ENCODE measurements at regions not wholly inside any gene's neighbourhood (a gene's known extent, or its start where the extent isn't known, plus 50 kb on each side); places are given as distances from the start of the nearest gene placed in this dataset.

DNA sequence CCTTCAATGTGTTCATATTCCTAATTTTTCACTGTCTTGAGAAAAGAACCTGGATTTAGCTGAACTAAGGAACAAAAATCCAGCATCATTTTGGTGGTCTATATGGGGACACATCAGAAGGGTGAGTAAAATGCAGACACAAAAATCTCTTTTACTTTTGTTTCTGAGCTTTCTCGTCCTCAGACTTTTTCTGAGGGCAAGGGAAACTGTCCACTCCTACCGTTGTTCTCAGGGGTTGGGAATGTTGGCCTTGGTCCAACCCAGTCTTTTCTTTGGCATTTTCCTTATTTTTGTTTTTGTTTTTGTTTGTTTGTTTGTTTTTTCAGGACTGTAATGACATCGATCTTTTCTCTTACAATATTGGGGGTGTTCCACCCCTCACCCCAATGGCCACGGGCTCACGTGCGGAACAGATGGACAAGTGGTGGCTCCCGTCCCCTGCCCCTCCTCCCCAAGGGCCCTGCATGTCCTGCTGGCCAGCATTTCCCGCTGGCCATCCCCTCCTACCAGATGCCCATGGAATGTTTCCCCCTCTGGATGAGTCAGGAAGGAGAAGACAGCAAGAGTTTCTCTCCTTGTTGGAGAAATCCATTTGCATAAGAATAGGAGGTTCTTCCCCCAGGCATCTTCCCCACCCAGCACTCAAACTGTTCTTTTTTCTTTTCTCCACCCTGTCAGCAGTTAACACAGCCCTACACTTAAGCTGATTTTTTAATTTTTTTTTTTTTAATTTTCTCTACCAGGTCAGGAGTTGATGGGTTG lies 305.4 kb upstream of the NDST4 start:
- DNase-seq: no peak

DNA sequence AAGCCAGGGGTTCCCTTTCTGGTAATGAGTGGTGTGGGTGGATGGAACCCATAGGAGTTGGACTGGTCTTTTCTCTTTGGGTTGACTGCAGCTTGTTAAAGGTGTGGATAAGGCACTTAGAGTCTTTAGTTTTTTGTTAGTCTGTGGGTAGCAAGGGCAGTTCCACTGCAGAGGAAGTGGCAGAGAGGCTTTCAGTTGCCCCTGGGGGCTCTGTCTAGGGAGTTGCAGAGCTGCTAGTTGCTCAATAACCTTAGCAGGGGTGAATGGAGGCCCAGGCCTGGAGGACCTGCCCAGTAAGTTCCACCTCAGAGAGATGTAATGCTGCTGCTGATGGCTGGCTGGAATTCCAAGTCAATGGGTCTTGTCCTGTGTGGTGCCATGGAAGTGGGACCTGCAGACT lies 282.6 kb upstream of the NDST4 start:
- no peak for DNase-seq

DNA sequence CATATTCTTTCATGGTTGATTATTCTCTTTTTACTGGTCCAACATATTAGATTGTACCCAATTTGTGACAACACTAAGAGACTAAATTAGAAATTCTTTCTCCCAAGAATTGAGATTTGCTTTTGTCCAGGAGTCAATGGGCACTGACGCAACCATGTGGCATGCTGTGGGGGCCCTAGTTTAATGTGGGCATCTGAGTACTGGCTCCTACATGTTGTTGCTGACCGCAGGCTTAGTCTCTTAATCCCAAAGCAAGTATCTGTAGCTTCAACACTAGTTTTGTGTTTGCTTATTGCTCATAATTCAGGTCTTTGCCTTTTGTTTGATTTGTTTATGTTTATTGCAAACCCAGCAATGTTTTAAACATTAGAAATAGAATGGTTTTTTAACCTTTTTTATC lies 263.4 kb upstream of the NDST4 start:
- no peak for DNase-seq

DNA sequence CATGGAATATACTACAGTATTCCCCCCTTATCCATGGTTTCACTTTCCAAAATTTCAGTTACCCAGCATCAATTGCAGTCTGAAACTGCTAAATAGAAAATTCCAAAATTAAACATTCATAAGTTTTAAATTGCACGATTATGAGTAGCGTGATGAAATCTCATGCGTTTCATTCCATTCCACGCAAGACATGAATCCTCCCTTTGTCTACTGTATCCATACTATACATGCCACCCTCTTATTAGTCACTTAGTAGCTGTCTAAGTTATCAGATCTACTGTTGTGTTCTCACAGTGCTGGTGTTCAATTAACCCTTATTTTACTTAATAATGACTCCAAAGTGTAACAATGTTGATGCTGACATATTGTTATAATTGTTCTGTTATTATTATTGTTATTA lies 261.2 kb upstream of the NDST4 start:
- no peak for DNase-seq

DNA sequence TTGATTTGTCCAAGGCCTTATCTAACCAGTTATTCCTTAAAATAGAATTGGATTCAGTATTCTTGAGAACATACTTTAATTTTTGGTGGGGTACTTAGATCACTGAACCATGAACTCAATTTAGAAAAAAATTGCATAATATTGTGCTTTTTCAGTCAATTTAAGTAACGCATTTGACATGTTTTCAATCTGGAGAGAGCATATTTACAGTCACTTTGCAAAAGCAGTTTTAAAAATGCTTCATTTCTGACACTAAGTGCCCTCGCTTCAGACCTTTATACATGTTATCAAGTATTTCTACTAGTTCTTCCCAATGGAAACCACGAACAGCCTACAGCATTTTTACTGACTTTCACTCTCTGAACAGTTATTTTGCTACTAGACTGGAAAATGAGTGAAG lies 257.1 kb upstream of the NDST4 start:
- no peak for DNase-seq

DNA sequence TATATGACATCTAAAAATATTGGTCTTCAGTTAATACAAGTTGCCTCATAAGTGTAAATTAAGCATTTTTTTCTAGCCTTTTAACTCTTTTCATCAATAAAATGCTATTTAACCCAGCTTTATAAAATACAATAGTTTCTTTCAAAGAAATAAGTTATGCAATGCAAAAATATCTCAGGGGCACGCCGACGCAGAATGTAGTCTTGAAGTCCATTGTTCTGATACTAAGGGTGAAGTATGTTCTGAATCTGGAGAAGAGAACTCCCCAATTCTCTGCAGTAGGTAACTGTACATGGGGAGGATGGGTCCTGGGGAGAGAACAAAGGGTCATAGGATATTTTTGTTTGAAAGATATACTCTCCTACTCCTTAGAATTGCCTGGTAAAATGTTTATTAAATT lies 256.6 kb upstream of the NDST4 start:
- DNase-seq: no peak

DNA sequence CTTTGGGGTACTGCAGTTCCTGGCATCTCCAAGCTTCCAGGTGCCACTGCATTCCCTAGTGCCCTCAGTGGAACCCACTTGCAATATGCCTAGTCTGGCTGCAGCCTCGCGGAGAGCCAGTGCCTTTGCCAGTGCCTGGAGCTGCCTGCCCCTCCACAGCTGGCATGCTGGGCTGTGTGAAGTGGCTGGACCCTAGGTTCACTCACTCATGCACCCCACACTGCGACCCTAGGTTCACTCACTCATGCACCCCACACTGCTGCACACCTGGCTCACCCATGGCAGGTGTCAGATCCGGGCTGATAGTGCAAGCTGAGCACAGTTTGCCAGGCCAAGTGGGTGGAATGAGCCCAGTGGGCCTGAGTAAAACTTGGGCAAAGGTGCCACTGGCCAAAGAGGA lies 253.0 kb upstream of the NDST4 start:
- no peak for DNase-seq

DNA sequence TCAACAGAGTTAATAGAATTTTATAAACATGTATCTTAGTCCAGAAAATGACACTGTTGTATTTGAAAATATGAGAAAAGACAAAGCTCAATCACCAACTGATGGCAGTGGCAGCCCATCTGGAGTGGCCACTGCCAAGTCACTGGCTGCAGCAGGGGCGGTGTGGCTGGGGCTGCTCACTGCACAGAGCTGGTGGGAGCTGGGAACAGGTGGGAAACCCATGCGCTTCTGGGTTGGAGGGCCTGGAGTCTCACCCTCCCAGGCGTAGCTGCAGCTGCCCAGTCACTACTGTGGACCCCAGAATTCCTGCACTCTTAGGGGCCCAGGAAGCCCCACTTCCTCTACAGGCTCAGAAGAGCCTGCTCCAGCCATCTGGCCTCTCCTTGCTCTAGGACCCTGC lies 251.8 kb upstream of the NDST4 start:
- no peak for DNase-seq

DNA sequence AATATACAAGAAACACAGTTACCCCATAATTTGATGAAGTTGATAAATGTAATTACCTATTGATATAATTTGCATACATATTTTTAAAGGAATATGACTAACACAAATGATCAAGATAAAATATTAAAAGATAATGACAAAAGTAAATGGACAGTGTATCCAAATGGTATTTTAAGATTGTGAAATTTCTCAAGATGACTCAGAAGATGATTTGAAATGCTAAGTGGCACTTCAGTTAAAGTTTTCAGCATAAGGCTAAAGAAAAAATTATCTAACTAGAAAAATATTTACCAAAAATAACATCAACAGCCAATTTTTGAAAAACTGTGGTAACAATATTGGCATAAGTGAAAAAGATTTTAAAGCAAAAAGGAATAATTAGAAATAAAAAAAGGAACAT lies 248.4 kb upstream of the NDST4 start:
- DNase-seq: no peak

DNA sequence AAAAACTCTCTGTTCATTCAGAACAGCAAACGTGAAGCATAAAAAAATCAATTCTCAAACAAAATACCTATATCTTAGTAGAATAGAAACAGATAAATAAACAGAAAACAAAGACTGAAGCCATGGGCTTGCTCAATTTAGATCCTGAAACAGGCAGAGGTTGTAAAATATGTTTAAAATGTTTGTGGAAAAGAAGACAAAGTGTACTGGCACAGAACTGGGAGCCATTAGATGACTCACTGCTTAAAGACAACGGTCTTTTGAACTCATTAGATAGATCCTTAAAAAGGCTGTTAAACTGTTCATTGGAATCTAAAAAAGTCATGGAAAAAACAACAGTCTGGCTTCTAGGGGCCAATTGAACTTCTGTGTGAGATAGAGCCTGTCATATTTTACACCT lies 247.0 kb upstream of the NDST4 start:
- DNase-seq: no peak

DNA sequence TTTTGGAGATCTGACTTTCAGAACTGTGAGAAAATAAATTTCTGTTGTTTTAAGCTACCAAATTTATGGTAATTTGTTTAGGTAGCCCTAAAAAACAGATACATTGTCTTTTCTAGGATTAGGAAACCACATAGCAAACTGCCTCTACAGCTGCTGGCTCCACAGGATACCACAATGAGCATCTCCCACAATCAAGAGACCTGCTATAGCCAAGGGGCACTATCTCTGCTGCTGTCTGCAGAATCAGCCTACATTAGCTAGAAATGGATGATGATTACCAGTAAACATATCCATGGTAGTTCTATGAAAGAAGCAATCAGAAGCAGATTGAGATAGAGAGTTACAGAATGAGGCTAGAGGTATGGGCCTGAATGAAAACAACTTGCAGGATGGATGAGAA lies 244.4 kb upstream of the NDST4 start:
- DNase-seq: no peak

DNA sequence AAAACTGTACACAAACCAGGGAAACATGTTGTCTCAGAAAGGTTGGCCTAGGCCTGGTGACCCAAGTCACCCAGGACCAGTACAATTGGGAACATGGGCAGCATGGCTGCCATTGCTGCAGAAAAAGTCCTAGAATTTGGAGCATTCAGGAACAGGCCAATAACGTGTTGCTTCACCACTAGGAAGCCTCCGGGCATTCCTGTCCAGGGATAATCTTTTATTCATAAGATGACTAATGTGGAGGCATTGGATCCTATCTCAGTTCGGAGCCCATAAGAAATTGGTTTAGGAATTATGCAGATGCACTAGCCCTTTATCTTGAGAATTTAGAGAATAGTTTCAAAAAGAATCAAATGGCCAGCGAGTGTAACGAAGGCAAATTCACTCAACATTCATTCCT lies 242.8 kb upstream of the NDST4 start:
- no peak for DNase-seq

DNA sequence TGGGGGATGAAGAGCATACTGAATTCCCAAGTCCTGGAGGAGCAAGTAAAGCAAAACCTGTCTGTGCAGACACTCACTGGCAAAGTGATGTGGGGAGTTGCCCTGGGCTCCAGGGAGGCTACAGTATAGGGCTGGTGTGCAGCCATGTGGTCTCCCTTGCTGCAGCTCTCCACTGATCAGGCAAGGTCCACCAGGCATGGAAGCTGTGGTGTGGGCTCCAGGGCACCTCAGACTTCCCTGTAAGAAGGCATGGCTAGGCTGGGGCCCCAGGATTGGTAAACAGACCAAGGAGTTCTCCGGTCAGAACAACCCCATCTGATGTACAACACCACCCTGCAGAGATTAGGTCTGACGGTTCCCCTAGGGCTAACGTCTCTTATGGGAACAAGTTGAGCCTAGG lies 241.9 kb upstream of the NDST4 start:
- DNase-seq: no peak

DNA sequence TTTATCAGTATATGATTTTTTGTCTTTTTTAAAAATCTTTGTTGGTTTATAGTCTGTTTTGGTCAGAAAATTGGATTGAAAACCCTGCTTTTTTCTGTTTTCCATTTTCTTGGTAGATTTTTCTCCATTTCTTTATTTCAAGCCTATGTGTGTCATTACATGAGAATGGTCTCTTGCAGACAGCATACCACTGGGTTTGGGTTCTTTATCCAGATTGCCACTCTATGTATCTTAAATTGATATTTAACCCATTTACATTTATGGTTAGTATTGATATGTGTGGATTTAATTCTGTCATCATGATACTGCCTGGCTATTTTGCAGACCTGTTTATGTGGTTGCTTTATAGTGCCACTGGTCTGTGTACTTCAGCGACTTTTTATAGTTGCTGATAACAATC lies 239.9 kb upstream of the NDST4 start:
- DNase-seq: no peak

DNA sequence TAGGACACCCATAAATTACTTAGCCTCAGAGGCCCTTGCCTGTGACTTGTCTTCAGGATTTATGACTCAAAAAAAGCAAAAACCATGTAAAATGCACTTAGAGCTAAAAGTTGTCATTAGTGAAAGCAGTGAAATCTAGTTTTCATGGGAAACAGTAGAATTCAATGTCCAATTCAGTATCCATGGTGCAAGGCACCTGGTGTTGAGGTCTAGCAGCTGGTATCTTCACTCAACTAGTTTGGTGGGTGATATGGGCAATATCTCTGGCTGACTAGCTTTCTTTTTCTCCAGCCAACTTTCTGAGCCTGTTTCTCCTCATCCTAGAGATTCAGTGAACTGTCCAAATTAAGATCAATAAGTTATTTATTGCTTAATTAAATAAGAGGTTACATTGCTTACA lies 229.8 kb upstream of the NDST4 start:
- no peak for DNase-seq

DNA sequence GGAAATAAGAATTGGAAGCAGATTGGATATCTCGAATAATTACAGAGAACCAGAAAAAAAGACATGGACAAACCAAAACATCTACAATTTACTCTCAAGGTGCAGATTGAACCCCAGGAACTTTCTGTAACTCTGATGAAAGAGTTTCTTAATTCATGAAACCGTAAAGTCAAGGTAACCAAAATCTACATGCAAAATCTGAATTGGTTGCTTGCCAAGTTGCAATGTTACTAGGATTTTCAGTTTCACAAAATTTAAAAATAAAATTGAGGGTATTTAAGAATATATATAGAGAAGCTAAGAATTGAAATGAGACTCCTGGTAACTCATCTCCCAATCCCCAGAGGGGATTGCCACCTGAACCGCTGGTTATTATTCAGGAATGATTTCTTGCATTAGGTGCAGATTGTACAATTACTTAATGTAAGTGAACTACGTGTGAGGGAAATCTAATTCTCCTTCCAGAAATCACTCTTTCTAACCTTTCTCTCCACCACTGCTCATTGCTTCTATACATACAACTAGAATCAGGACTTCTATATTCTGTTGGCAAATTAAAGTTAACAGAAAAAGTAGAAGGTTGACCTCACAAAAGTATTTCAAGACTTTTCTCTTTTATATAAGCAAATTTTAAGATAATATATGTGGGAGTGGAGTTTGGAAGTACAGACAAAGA lies 221.5 kb upstream of the NDST4 start:
- no peak for DNase-seq

DNA sequence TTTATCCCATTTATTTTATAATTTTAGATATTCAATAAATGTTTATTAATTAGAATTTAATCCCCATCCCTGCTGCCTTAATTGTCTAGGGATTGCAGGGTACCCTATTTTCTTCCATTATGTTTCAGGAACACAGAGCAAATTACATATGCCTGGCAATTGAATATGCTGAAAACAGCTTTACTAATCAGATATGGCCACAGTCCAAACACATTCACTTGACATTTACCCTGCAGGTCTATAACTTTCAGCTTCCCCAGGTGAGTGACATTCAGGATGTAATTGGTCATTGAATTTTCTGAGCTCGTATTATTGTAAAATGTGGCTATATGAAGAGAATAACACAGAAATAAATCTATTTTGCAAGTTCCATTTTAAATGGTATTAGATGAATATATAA lies 218.7 kb upstream of the NDST4 start:
- DNase-seq: no peak

DNA sequence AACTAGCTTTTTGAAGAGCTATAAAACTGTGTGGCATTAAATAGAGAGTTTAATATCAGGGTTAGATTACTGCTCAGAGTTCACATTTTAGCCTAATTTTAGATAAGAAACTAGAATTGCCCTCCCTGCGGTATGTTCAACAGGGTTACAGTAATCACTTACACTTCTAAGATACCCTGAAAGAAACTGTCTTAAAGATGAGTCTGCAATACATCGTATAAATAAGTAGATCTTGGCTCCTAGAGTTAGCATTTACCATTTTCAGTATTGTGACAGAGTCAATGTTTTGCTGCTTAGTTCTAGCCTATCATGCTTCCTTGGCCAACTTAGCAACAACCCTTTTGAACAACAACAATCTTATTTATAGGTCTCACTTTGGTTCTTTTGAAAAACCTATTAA lies 217.8 kb upstream of the NDST4 start:
- DNase-seq: no peak

DNA sequence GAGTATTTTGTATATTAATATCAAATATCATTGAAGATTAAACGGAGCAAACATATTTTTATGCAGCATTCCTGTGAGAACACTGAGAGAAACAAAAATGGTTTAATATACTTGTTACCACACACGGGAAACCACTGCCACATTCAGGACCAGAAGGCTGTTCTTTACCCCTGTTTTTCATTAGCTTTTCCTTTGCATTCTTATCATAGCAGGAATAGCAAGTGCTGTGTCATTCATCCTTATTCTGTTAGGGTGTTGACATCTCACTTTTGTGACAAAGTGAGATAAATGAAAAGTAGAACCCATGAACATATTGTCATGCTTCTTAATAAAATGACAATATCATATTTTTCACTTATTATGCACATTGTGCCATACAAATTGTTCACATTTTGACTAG lies 212.4 kb upstream of the NDST4 start:
- DNase-seq: no peak

DNA sequence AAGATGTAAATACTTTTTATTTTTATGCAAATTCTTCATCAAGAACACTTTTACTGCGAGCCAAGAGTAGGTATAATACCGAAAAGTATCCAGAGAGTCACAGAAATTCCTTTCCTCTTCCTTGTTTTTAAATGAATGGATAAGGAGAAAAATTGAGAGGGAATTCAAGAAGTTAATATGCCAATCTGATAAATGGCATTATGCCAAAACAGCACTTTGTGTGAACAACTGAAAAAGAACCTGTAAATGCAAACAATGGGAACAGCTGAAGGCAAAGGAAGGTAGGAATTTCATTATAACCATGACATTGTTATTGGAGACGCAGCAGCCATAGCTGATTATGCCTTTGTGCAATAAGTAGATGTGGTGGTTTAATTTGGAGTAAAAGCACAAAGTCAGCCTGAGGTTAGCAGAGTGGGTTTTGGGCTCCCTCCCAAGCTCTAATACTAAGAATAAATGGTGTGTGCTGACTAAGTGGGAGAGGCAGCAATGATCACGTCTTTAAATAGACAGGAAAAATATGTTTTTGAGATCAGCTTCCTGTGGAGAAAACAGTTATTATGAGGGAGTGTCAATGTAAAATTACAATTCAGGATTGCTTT lies 209.8 kb upstream of the NDST4 start:
- DNase-seq: no peak

DNA sequence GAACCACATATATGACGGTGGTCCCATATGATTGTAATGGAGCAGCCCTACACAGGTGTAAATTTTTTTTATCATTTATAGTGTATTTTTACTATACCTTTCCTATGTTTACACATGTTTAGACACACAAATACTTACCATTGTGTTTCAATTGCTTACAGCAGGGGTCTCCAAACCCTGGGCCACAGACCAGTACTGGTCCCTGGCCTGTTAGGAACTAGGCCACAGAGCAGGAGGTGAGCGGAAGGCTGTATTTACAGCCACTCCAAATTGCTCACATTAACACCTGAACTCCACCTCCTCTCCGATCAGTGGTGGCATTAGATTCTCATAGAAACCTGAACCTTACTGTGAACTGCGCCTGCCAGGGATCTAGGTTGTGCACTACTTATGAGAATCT lies 201.8 kb upstream of the NDST4 start:
- DNase-seq: no peak

DNA sequence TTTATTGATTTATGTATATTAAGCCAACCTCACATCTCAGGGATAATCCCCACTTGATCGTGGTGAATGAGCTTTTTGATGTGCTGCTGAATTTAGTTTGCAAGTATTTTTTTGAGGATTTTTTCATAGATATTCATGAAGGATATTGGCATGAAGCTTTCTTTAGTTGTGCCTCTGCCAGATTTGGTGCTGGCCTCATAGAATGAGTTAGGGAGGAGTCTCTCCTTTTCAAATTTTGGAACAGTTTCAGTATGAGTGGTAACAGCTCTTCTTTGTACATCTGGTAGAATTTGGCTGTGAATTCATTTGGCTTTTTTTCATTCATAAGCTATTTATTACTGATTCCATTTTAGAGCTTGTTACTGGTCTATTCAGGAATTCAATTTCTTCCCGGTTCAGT lies 197.2 kb upstream of the NDST4 start:
- DNase-seq: no peak

DNA sequence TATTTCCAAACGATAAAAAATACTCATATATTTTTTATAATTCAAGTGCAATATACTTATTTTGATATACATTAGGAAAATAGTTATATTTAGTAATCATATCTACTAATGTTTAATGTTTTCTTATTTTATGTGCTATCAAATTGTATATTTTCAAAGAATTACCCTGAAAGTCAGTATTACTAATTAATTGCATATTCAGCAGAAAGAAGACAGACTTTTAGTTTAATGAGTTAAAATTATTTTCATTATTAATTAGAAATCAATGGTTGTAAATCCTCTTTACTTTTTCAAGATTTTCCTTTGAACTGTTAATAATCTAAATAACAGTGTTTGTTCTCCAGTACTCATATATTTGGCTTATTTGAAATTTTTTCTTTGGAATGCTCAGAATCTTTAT lies 181.3 kb upstream of the NDST4 start:
- no peak for DNase-seq

DNA sequence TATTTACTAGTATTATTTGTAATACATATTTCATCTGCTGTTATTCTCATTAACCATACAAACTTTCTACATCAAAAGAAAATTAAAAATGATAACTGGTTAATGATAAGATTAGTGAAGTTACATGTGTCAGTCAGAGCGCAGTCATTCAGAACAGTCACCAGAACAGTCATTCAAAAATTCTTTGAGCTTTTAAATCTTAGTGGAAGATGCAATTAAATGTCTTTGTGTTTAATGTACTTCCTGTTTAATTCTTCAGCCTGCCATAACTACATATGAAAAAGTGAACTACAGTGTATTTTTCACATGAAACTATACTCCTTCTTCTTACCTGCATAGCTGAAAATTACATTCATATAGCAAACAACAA lies 179.7 kb upstream of the NDST4 start:
- no peak for DNase-seq

Data from activated CD4-positive, alpha-beta T cell treated with anti-CD3 and anti-CD28 coated beads for 4 hours (primary cell).